PFSK-1 (cell line): ENCODE measurements at regions not wholly inside any gene's neighbourhood (a gene's known extent, or its start where the extent isn't known, plus 50 kb on each side); places are given as distances from the start of the nearest gene placed in this dataset.

Experiments used
- POLR2AphosphoS5 ChIP-seq: IDR thresholded peaks from 2 replicates; pipeline ENCODE4 v1.6.1; 2012; ENCODE audit warnings: low read depth, mild to moderate bottlenecking, control low read depth, low read length, moderate library complexity
- SIN3A ChIP-seq: IDR thresholded peaks from 2 replicates; pipeline ENCODE4 v1.6.1; 2012; ENCODE audit warnings: mild to moderate bottlenecking, low read length, moderate library complexity, borderline replicate concordance; ENCODE audit not compliant: insufficient read depth
- TAF1 ChIP-seq: IDR thresholded peaks from 2 replicates; pipeline ENCODE4 v1.6.1; 2012; ENCODE audit warnings: low read length, control low read depth, borderline replicate concordance; ENCODE audit not compliant: insufficient read depth
- TF ChIP-seq, protein P1 (sequence below), 2 experiments: IDR thresholded peaks; 2 replicates each; pipeline versions ENCODE4 v1.6.1 to v1.8.0; 2011 to 2012; ENCODE audit warnings: low read depth in 2 of 2, low read length in 2 of 2, control low read depth in 1 of 2, inconsistent platforms in 1 of 2, mild to moderate bottlenecking in 1 of 2, moderate library complexity in 1 of 2; ENCODE audit not compliant: insufficient read depth in 1 of 2

DNA sequence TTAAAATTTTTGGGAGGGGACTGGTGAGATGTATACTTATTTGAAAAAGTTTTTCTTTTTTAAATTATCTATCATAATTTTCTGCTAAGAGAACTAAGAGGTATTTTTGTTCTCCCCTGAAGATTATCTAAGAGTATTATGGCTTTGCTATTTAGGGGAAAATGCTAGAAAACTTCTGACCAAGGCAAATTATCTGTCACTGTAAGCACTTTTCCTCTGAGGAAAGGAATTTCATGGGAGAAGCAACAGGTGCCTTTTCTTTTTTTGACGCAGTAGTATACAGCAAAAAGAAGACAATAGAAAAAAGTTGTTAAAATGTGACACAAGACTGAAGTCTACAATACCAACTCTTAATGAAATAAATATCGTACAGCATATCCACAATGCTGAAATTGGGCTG, 201.6 kb upstream of the NANOGP8 start:
- TF ChIP-seq SIN3A (no peak), POLR2AphosphoS5 (no peak), TAF1 (no peak)
- TF ChIP-seq, protein P1, sequence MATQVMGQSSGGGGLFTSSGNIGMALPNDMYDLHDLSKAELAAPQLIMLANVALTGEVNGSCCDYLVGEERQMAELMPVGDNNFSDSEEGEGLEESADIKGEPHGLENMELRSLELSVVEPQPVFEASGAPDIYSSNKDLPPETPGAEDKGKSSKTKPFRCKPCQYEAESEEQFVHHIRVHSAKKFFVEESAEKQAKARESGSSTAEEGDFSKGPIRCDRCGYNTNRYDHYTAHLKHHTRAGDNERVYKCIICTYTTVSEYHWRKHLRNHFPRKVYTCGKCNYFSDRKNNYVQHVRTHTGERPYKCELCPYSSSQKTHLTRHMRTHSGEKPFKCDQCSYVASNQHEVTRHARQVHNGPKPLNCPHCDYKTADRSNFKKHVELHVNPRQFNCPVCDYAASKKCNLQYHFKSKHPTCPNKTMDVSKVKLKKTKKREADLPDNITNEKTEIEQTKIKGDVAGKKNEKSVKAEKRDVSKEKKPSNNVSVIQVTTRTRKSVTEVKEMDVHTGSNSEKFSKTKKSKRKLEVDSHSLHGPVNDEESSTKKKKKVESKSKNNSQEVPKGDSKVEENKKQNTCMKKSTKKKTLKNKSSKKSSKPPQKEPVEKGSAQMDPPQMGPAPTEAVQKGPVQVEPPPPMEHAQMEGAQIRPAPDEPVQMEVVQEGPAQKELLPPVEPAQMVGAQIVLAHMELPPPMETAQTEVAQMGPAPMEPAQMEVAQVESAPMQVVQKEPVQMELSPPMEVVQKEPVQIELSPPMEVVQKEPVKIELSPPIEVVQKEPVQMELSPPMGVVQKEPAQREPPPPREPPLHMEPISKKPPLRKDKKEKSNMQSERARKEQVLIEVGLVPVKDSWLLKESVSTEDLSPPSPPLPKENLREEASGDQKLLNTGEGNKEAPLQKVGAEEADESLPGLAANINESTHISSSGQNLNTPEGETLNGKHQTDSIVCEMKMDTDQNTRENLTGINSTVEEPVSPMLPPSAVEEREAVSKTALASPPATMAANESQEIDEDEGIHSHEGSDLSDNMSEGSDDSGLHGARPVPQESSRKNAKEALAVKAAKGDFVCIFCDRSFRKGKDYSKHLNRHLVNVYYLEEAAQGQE (IDR thresholded peaks at IDR 0.05; ENCODE audit: insufficient read depth in 1 of 2, low read depth in 2 of 2, low read length in 2 of 2), result no peak
